Activated T-cell treated with anti-CD3 and anti-CD28 coated beads for 48 hours (primary cell): ENCODE measurements at regions not wholly inside any gene's neighbourhood (a gene's known extent, or its start where the extent isn't known, plus 50 kb on each side); places are given as distances from the start of the nearest gene placed in this dataset.

Source experiments
- DNase-seq: peaks from one replicate; pipeline ENCODE4 v3.0.0-alpha.2; 2020; ENCODE audit warnings: low read depth

DNA sequence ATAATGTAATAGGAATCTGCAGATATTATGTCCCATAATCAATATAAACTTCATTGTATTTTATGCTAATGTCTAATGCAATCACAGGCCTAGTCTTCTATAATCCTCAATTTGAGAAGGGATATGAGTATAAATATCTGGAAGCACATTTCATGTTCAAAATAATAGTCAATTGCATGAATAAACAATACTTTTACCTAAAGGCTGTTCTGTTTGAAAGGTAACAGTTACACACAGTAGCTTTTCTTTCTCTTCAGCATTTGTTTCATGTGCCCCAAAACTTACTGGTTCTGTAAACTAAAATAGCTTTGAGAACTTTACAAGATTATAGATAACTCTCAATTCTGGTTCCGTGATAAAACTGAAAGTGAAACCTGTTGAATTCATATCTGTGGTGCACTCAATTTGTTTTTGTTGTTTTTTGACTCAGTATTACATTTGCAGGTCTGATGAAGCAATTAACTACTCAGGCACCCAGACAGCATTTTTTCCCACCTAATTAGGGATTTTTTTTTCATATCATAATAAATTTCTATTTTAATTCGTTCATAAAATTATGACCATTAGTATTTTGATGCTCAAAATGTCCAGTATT, 1193.8 kb downstream of the SLITRK1 start:
- DNase-seq = no peak

DNA sequence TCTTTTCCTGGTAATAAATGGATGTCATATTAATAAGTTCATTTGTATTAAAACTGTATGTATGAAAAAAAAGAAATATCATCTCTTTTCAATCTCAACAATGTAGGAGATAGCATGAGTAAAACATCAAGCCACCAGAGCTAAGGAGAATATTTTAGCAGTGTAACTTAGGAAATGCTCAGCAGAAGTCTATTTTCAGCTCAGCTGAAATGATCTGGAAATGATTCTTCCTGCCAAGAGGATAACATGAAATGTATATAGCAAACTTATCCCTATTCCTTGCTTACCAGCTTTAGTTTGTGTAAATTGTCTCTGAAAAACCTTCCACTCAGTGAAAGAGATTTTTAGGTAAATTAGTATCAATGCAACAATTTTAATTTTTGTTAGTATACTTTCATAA, 1194.4 kb downstream of the SLITRK1 start:
- DNase-seq = no peak

DNA sequence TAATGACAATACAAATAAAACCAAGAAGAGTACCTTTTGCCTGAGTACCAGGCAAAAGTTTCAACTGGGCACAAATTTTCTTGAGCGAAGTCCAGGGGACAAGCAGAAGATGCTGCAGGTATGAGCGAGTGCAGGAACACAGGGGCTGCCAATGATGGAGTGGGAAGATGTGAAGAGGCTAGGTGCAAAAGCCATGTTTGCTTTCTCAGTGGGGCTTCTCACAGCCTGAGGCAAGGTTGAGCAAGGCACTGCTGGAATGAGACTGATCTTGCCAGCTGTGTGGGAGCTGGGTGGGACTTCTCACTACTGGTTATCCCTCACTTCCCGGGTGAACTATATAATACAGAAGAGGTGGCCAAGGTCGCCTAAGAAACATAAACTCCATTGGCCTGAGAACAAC, 1200.7 kb downstream of the SLITRK1 start:
- DNase-seq = no peak

DNA sequence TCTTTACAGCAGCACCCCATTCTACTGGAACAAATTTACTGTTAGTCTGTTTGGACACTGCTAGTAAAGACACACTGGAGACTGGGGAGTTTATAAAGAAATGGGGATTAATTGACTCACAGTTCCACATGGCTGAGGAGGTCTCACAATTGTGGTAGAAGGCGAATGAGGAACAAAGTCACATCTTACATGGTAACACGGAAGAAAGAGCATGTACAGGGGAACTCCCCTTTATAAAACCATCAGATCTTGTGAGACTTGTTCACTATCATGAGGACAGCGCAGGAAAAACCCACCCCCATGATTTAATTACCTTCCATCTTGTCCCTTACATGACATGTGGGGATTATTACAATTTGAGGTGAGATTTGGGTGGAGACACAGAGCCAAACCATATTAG, 1204.2 kb downstream of the SLITRK1 start:
- no peak for DNase-seq

DNA sequence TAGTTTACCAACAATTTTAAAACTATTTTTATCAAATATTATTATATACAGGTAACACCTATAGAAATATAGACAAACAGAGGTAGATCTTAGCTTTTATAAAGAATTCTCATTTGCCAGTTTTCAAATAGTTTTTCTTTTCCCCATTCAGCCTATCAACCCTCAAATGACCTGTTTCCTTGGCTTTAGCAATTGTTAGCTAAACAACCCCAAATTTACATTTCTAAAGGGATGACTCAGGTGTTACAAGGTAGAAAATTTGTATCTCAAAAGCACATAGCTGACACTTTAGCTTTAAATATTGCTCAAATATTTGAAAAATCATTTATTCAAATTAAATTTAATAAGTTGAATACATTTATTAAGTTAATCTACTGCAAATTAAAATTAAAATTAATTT, 1207.2 kb downstream of the SLITRK1 start:
- DNase-seq = no peak

DNA sequence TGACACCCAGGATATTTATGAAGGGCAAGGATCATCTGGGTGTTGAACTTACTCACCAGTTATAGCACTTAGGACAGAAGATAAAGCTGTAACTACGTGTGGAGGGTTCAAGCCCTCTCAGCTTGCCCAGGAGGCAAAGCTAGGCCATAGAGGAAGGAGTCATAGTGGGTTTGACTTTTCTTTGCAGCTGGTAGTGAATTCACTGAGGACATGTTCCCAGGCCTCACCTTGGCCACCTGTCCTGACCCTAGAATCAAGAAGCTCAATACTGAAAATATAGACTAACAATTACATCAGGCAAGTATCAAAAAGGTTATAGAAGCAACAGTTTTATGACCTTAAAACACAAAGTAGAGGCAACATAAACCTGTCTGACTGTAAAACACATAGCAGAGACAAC, 1207.7 kb downstream of the SLITRK1 start:
- DNase-seq = no peak

DNA sequence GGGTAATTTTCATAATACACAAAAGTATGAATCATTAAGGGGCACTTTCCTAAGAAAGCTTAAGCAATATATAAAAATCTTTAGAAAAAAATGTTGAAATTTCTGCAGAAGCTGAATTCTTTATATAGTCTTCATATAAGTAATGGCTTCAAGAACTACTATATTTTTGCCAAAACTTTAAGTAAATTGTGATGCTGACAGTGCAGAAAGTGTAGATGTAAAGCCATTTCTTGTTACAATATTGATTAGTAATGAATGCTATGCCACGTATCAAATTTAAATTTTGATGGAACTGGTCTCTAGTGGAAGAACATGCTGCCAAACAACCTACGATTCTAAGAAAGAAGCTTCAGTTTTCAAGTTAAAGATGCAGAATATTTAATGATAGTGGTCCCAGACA, 1210.0 kb downstream of the SLITRK1 start:
- no peak for DNase-seq

DNA sequence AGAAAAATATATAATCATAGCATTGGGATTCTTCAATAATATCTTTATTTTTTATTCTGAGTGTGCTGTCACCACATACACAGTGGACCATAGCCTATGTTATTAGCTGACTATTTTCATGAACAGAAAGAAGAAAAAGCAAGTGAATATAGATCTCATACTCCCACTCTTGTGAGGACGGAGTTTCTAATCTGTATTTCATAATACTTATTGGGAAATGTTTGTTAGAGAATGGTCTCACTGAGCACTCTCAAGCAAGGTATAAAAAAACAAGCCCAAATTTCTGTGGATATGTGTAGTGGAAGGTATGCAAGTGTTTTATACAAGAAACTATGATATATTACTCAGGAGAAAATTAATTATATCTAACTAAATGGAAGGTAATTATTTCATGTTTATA, 1218.1 kb downstream of the SLITRK1 start:
- DNase-seq = no peak

DNA sequence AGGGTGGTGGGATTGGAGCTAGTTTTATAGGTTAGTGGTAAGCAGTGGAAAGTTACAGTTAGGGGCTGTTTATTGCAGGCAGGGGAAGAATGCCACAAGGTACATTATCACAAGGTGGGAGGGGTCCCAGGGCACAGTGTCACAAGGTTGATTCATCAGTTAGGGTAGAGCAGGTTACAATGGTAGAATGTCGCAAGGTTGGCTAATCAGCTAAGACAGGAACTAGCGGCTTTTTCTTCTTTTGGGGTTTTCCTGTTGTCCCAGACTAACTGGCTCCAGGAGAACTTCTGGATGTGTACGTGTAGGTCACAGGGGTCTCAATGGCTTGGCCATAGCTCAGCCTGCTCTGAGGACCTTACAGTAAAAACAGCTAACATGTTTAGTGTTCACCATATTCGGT, 1221.1 kb downstream of the SLITRK1 start:
- no peak for DNase-seq

DNA sequence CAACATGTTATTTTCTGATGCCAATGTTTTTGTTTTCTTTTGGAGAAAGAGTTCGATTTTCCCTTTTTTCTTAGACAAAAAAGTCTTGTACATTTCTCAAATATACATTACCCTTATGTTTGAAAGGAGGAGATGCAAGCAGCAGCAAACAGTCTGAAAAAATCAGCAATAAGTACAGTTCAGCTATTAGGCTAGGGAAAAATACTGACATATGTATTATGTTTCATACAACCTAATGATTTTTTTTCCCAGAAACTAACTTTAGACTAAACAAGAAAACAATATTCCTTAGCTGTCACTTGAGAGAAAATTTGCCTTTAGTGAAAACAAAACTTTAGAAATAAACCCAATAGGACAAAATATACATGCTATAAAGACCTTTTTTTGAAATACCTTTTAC, 1223.5 kb downstream of the SLITRK1 start:
- DNase-seq = no peak

DNA sequence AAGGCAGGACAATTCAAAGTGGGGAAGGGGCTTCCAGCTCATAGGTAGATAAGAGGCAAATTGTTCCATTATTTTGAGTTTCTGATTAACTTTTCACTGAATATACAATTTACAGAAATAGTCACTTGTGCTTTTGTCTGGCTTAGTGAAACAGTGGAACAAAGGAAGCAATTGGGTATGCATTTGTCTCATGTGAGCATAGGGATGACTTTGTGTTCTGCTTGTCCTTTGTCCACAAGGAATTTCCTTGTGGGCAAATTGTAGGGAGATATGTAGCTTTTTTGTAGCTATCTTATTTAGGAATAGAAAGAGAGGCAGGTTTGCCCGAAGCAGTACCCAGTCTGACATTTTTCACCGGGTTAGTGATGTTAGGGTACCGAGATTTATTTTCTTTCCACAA, 1224.8 kb downstream of the SLITRK1 start:
- no peak for DNase-seq

DNA sequence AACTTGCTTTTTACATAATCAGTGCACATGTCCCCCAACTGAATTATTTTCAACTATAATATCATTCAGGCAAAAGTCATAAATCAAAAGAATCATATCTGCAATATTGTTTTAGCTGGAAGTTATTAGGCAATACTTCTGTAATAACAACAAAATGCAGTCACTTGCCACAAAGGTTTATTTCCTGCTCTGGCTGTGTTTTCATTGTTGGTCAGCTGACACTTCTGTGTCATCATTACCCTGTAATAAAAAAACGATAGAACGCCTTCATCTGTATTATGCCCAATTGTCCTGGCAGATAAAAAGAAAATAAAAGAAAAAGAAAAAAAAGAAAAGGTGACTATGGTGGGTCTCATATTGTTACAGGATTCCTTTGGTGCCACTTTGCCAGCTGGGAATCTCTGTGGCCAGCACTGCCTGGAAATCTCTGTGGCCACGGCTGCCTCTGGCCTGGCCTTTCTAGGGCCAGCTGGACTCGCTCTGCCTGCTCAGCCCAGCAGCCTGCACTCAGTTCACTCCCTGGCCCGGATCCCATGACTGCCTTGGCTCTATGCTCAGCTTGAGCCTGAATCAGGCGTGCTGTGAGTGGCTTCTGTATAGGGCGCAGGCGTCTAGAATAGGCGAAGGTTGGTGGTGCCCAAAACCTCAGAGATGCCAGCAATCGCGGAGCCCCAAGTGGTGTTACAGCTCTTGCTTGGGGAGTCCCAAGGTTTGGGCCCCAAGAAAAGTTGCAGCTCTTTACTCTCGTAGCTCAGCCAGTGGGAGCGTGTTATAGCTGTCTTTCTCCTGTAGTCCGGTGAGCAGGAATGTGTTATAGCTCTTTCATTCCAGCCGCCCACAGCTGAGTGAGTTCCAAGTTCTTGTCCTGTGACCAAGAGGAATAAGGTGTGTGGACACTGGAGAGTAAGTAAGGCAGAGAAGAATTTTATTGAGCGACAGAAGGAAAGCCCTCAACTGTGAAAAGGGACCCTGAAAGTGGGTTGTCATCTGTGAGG, 1227.1 kb downstream of the SLITRK1 start:
- DNase-seq = no peak

DNA sequence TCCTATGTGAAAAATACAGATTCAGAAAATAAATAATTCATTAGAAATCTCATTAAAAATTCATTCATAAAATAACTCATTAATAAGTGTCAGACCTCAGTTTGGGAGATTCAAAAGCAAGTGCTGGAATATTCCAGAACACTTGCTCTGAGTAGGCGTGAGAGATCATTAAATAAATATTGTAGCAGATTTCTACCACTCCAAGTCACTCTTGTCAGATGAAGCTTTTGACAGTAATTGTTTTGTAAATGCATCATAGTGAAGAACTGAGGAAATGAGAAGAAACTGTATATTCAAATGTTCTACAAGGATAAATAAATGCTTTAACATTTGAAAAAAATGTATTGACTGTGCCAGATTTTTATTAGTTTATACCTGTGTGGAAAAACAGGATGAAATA, 1228.1 kb downstream of the SLITRK1 start:
- DNase-seq = no peak

DNA sequence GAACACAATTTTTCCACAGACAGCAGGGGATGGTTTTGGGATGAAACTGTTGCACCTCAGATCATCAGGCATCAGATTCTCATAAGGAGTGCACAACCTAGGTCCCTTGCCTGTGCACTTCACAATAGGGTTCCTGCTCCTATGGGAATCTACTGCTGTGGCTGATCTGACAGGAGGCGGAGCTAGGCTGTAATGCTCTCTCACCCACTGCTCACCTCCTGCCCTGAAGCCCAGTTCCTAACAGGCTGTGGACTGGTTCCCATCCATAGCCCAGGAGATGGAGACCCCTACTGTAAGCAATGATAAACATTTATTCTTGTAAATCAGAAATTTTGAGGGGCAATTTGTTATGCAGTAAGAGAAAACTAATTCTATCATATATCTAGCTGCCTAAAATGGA, 1234.7 kb downstream of the SLITRK1 start:
- DNase-seq = no peak

DNA sequence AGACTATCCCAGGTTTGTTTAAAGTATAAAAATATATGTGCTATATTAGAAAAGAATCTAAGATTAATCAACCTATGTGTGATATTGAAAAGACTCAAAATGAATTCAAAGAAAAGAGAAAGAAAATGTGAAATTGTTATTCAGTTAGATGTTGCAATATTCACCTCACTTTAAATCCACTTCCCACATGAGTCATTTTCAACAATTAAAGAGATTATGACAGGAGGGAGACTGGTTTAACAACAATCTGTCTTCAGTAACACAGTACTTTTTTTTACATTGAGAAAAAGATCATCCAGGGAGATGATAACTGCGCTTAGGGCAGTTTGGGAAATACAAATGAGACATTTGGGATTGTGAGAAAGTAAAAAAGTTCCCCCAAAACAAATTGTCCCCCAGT, 1246.2 kb downstream of the SLITRK1 start:
- no peak for DNase-seq

DNA sequence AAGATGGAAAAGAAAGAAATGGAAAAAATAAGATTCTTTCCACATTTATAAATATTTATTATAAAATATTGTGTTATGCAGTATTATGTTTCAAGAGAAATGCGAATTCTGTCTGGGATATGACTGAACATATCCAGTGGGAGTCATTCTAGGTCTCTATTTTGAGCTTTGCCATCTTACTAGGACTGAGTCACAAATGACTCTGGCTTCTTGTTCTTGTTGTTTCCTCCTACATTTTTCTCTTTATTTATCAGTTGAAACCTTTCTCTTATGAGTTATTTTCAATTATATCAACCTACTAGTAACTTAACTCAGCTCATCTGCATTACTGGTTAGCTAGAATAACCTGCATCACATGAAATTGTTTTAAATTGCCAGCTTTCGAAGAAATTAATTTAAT, 1247.3 kb downstream of the SLITRK1 start:
- no peak for DNase-seq

DNA sequence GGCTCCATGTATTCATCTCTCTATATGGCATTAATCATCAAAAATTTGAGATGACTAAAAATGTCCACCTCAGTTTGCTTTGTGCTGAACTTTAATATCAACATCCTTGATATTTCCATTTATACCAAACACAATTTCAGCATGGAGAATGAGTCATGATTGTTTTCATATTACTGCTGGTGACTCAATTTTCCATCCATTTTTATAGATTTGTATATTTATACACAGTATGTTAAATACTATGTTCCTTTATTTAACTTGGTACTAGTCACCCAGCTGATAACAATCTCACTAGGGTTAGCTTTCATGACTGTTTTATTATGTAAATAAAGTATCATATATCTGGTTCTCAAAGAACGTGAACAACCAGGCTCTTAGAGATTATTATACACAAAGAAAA, 1255.1 kb downstream of the SLITRK1 start:
- no peak for DNase-seq

DNA sequence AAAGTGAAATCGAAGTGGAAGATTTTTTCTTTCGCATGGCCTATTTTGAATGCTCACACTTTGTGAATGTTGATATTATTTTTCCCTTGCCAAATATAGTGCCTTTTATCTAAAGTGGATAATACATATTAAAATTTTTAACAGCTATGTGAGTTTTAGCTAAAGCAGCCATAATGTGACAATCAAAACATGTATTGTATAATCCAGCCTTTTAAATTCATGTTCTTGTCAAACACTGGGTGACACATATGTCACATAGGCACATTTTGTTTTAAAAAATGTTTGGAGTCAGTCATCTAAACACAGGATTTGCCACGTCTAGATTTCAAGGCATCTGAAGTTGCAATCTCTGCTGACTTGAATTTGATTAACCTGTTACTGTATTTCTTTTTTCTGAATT, 1256.6 kb downstream of the SLITRK1 start:
- DNase-seq = no peak

DNA sequence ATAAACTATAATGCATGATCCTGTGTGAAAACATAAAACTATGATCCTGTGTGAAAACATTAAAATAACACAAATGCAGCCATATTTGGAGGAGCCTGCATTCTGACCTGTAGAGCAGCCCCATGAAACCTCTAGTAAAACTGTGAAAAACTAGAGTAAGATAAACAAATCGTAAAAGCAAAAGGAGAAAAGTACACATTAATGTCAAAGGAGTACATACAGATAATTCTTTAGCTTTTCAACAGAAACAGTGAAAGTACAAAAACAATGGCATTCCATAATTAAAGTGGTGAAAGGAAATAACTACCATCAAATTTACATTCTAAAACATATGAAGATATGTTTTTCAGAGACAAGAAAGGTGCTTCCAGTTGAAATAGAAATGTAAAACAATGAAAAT, 1267.2 kb downstream of the SLITRK1 start:
- DNase-seq = no peak

DNA sequence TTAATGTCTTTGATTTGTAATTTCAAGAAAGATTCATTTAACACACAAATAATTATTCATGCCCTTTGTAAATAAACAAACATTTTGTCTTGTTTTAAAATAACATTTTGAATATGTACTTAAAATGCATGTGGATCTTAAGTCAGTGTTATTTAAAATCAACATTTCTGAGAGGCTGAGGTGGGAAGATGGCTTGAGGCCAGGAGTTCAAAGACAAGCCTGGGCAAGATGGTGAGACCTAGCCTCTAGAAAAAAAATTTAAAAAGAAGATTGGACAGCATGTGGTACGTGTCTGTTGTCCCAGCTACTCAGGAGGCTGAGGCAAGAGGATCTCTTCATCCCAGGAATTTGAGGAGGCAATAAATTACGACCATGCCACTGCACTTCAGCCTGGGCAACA, 1268.2 kb downstream of the SLITRK1 start:
- DNase-seq = no peak

DNA sequence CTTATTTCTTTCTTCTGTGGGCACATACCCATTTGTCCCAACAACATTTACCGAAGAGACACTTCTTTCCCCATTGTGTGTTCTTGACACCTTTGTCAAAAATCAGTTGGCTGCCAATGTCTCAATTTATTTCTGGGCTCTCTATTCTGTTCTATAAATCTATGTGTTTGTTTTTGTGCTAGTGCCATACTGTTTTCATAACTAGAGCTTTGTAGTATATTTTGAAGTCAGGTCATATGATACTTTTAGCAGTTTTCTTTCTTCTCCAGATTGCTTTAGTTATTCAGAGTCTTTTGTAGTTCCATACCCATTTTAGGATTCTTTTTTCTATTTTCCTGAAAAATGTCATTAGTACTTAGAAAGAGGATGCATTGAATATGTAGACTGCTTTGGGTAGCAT, 1276.3 kb downstream of the SLITRK1 start:
- DNase-seq = no peak

DNA sequence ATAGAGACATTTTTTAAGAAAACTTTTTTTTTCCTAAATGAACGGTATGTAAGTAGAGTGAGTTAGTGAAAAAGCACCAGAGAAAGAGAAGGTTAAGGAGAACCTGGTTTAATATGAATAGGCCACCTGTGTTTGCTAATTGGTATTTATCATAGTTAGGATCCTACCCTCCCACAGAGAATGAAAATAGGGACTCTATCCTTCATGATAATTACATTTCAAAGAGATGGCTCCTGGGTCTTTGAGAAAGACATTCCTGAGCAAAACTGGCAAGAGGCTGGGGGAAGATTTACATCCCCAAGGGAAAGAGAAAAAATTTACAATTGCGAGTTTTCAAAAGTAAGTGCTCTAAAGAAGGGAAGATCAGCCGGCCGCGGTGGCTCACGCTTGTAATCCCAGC, 1284.5 kb downstream of the SLITRK1 start:
- no peak for DNase-seq

DNA sequence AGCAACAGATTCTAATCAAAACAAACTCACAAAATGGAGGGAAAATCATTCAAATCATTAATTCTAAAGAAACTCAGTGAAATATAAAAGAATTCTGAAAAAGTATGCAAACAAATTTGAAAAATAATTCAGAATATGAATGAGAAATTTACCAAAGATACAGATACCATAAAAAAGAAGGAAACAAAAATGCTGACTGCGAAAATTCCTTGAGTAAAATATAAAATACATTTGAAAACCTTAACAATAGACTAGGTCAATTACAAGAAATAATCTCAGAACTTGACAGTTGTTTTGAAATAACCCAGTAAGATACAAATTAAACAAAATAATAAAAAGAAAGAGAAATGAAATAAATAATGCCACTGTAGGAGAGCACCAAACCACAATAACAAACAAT, 1289.0 kb downstream of the SLITRK1 start:
- no peak for DNase-seq

DNA sequence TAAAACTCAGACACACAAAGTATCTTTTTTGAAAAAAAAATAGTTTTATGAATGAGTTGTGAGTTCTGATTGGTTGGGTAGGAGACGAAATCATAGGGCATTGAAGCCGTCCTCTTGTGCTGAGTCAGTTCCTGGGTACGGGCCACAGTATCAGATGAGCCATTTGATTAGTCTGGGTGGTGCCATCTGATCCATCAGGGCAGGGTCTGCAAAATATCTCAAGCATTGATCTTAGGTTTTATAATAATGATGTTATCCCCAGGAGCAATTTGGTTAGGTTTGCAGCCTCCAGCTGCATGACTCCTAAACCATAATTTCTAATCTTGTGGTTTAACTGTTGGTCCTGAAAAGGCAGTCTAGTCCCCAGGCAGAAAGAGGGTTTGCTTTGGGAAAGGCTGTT, 1310.6 kb downstream of the SLITRK1 start:
- DNase-seq = no peak
